ENCODE measurements at regions not wholly inside any gene's neighbourhood (a gene's known extent, or its start where the extent isn't known, plus 50 kb on each side); places are given as distances from the start of the nearest gene placed in this dataset.

GRCh38 chr10:124214610-124215375 lies 121.4 kb upstream of the CHST15 start:
- TF ChIP-seq, protein P1, sequence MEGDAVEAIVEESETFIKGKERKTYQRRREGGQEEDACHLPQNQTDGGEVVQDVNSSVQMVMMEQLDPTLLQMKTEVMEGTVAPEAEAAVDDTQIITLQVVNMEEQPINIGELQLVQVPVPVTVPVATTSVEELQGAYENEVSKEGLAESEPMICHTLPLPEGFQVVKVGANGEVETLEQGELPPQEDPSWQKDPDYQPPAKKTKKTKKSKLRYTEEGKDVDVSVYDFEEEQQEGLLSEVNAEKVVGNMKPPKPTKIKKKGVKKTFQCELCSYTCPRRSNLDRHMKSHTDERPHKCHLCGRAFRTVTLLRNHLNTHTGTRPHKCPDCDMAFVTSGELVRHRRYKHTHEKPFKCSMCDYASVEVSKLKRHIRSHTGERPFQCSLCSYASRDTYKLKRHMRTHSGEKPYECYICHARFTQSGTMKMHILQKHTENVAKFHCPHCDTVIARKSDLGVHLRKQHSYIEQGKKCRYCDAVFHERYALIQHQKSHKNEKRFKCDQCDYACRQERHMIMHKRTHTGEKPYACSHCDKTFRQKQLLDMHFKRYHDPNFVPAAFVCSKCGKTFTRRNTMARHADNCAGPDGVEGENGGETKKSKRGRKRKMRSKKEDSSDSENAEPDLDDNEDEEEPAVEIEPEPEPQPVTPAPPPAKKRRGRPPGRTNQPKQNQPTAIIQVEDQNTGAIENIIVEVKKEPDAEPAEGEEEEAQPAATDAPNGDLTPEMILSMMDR (conservative IDR thresholded peaks at IDR 0.05 in 1 of 2, IDR thresholded peaks at IDR 0.05 in 1 of 2; ENCODE audit: low read depth in 1 of 2, low read length in 2 of 2): no peak
- no peak for TF ChIP-seq EZH2 (IDR thresholded peaks at IDR 0.05; ENCODE audit: low read length, missing control alignments)

Measured in fibroblast of lung (primary cell).